ENCODE measurements at regions not wholly inside any gene's neighbourhood (a gene's known extent, or its start where the extent isn't known, plus 50 kb on each side); places are given as distances from the start of the nearest gene placed in this dataset.

DNA sequence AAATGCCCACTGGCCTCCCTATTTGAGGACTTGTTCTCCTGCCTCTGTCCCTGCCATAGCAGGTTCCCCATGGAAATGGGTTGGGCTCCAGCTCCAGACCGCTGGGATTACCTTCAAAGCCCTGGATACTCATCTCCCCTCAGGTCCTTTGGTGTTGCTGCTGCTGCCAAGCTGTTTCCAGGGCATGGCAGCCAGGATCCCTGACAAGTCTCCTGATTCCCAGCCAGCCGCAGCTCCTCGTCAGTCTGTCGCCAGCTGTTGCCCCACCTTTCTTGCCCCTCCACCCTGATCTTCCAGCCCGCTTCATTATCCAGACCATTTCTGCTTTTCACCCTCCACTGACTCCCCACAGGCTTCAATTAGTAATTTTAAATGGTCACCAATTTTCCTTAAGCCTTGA lies 68.3 kb upstream of the KCND3 start:
- DNase-seq (ENCODE audit: low read depth), result no peak
- TF ChIP-seq, protein P1, sequence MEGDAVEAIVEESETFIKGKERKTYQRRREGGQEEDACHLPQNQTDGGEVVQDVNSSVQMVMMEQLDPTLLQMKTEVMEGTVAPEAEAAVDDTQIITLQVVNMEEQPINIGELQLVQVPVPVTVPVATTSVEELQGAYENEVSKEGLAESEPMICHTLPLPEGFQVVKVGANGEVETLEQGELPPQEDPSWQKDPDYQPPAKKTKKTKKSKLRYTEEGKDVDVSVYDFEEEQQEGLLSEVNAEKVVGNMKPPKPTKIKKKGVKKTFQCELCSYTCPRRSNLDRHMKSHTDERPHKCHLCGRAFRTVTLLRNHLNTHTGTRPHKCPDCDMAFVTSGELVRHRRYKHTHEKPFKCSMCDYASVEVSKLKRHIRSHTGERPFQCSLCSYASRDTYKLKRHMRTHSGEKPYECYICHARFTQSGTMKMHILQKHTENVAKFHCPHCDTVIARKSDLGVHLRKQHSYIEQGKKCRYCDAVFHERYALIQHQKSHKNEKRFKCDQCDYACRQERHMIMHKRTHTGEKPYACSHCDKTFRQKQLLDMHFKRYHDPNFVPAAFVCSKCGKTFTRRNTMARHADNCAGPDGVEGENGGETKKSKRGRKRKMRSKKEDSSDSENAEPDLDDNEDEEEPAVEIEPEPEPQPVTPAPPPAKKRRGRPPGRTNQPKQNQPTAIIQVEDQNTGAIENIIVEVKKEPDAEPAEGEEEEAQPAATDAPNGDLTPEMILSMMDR (IDR thresholded peaks at IDR 0.05; ENCODE audit: insufficient read depth, low read length), result no peak
- no peak overlapping the region for H3K4me3 ChIP-seq (ENCODE audit: low read depth, low read length)

DNA sequence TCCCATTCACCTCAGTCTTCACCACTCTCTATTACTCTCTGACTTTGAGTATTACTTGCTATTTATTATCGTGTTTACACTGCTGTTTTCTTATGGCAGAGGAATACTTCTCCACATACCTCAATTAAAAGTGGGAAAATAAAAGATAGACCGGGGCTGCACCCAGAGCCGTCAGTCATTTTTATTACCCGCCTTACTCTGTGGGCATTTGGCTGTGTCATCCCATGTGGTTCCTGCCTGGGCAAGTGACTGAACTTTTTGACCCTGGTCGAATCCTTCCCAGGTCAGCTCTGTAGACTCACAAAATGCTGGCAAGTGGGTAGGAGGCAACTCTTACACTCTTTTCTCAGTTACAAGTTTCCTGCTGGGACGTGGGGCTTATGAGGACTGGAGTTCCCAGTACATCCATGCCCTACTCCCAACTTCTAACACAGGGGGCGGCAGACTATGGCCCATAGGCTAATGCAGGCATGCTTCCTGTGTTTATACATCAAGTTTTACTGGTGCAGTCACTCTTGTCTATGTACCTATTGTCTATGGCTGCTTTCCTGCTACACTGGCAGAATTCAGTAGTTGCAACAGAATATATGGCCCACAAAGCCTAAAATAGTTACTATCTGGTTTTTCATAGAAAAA lies 69.5 kb upstream of the KCND3 start:
- TF ChIP-seq, protein P1 (IDR thresholded peaks at IDR 0.05; ENCODE audit: insufficient read depth, low read length), result no peak
- DNase-seq (ENCODE audit: low read depth), result no peak
- H3K4me3 ChIP-seq (ENCODE audit: low read depth, low read length), result no peak overlapping the region

DNA sequence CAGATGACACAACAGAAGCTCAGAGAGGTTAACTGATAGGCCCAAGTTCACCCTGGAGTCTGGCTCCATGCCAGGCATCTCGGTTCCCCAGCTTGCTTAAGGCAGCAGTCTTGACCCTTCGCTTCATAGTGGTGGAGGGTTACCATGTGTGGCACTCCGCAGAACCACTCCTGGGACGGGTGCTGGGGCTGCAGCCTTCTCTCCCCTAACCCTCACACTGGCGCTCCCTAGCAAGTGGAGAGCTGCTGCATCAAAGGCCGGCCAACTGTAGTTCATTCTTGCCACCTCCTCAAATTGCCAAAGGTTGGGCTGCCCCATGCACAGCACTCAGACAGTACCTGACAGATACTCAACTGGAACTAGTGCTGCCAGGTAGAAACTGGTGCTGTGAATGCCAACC lies 70.2 kb upstream of the KCND3 start:
- no peak for DNase-seq (ENCODE audit: low read depth)
- no peak overlapping the region for H3K4me3 ChIP-seq (ENCODE audit: low read depth, low read length)
- TF ChIP-seq, protein P1 (IDR thresholded peaks at IDR 0.05; ENCODE audit: insufficient read depth, low read length), result no peak

DNA sequence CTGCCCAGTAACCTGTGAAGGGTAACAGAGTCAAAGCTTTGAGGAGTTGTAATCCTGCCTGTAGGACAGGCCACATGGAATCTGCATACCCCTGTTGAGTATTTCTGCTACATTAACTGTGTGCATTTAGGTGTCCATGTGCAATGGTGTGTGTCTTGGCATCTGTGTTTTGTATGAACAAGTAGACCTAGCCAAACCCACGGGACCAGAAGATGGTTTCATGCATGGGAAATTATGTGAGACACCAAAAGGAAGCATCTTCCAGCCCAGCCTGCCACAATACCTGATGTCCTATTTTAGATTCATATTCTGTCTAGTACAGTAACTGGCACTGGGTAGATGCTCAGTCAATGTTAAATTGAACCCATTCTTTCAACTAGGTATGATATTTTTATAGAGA lies 70.8 kb upstream of the KCND3 start:
- DNase-seq (ENCODE audit: low read depth), result no peak
- H3K4me3 ChIP-seq (ENCODE audit: low read depth, low read length), result no peak overlapping the region
- TF ChIP-seq, protein P1 (IDR thresholded peaks at IDR 0.05; ENCODE audit: insufficient read depth, low read length), result no peak

DNA sequence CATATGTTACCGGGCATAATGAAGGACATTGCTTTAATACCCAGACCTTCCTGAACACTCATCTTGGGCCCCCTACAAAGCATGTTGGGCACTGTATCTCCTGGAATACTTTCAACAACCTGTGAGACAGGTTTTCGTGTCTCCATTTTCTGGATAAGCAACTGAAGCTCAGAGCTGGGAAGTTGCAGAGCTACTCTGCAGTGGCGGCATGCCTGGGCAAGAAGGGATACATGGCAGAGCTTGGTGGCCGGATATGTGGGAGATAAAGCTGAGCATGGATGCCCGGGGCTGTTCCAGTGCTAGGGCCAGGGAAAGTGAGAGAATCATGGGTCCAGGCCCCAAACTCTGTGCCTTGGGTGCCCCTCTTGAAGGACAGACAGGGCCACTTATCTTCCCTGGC lies 71.6 kb upstream of the KCND3 start:
- H3K4me3 ChIP-seq (ENCODE audit: low read depth, low read length), result no peak overlapping the region
- DNase-seq (ENCODE audit: low read depth), result no peak
- TF ChIP-seq, protein P1 (IDR thresholded peaks at IDR 0.05; ENCODE audit: insufficient read depth, low read length), result no peak

DNA sequence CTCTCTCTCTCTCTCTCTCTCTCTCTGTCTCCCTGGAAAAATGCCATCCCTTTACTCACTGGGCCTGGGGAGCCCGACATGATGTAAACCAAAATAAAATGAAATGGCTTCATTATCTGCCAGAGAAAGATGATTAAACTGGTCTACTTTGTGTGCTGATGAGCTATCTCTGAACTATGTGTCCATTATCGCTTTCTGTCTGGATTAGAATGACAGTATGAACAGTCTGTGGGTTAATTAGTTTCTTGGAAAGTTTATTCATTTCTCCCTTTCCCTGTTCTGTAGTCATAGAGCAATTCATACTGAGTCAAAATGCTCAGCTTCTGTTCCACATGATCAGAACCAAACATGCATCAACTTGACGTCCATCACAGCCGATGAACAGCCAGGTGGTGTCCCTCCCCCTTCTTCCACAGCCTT lies 72.4 kb upstream of the KCND3 start:
- TF ChIP-seq, protein P1 (IDR thresholded peaks at IDR 0.05; ENCODE audit: insufficient read depth, low read length), result no peak
- DNase-seq (ENCODE audit: low read depth), result no peak
- no peak overlapping the region for H3K4me3 ChIP-seq (ENCODE audit: low read depth, low read length)
